ENCODE measurements at regions not wholly inside any gene's neighbourhood (a gene's known extent, or its start where the extent isn't known, plus 50 kb on each side); places are given as distances from the start of the nearest gene placed in this dataset.
"Not testable (repeated sequence)": the region's sequence is repeated elsewhere in the genome, so short reads cannot be mapped to it uniquely, and the experiment has no call there.

- intact Hi-C loops (cut with DNase I): no loop called here
These were observed 500.5 kb downstream of the FAM181B start for GRCh38 chr11:82233201-82233600.

GRCh38 chr11:82229341-82229740, 504.3 kb downstream of the FAM181B start:
- intact Hi-C loops (cut with DNase I): loop anchor here (5.0 kb wide), 1 partner anchor 587 kb away; no protein-coding TSS in a partner anchor
- no peak for DNase-seq

More at GRCh38 chr11:82233201-82233600, 500.5 kb downstream of the FAM181B start:
- DNase-seq: no peak

- no peak for DNase-seq
- intact Hi-C loops (cut with DNase I): loop anchor here (5.0 kb wide), 1 partner anchor 584 kb away; no protein-coding TSS in a partner anchor
These were observed 507.7 kb downstream of the FAM181B start for GRCh38 chr11:82225930-82226329.

GRCh38 chr11:82225502-82225901, 508.2 kb downstream of the FAM181B start:
- DNase-seq: no peak
- intact Hi-C loops (cut with DNase I): loop anchor here (5.0 kb wide), 1 partner anchor 583 kb away; no protein-coding TSS in a partner anchor

GRCh38 chr11:82216927-82217570, 516.6 kb downstream of the FAM181B start:
- DNase-seq: no peak
- intact Hi-C loops (cut with DNase I): no loop called here

- no peak for DNase-seq
- intact Hi-C loops (cut with DNase I): no loop called here
These were observed 523.7 kb downstream of the FAM181B start for GRCh38 chr11:82210011-82210410.

- intact Hi-C loops (cut with DNase I): loop anchor here (10.0 kb wide), 1 partner anchor 80 kb away; no protein-coding TSS in a partner anchor
- no peak for DNase-seq
These were observed 538.4 kb downstream of the FAM181B start for GRCh38 chr11:82195283-82195682.

GRCh38 chr11:82194521-82194920, 539.1 kb downstream of the FAM181B start:
- no peak for DNase-seq
- intact Hi-C loops (cut with DNase I): loop anchor here (10.0 kb wide), 1 partner anchor 80 kb away; no protein-coding TSS in a partner anchor

- intact Hi-C loops (cut with DNase I): loop anchor here (10.0 kb wide), 1 partner anchor 77 kb away; no protein-coding TSS in a partner anchor
- DNase-seq: peak in 7 of 10 donors; percentile 7 to 85 (median 33)
These were observed 542.0 kb downstream of the FAM181B start for GRCh38 chr11:82191695-82192094.

GRCh38 chr11:82185925-82186324, 547.7 kb downstream of the FAM181B start:
- no peak for DNase-seq
- intact Hi-C loops (cut with DNase I): no loop called here

GRCh38 chr11:82184966-82185365, 548.7 kb downstream of the FAM181B start:
- intact Hi-C loops (cut with DNase I): no loop called here

GRCh38 chr11:82183346-82183745, 550.3 kb downstream of the FAM181B start:
- DNase-seq: no peak
- intact Hi-C loops (cut with DNase I): no loop called here

More at GRCh38 chr11:82184966-82185365, 548.7 kb downstream of the FAM181B start:
- DNase-seq: no peak

GRCh38 chr11:82182697-82183096, 551.0 kb downstream of the FAM181B start:
- intact Hi-C loops (cut with DNase I); DNase-seq: not testable (repeated sequence)

- peak in 3 of 10 donors; percentile 59 to 66 (median 62) for DNase-seq
- intact Hi-C loops (cut with DNase I): not testable (repeated sequence)
These were observed 551.9 kb downstream of the FAM181B start for GRCh38 chr11:82181796-82182195.

- intact Hi-C loops (cut with DNase I): no loop called here
These were observed 556.7 kb downstream of the FAM181B start for GRCh38 chr11:82176945-82177344.

GRCh38 chr11:82176365-82176764, 557.3 kb downstream of the FAM181B start:
- intact Hi-C loops (cut with DNase I): no loop called here
- DNase-seq: no peak

More at GRCh38 chr11:82176945-82177344, 556.7 kb downstream of the FAM181B start:
- DNase-seq: no peak

GRCh38 chr11:82174610-82175009, 559.1 kb downstream of the FAM181B start:
- intact Hi-C loops (cut with DNase I): no loop called here
- no peak for DNase-seq

- no peak for DNase-seq
- intact Hi-C loops (cut with DNase I): no loop called here
These were observed 586.9 kb downstream of the FAM181B start for GRCh38 chr11:82146789-82147188.

GRCh38 chr11:82118946-82119345, 614.7 kb downstream of the FAM181B start:
- DNase-seq: no peak
- intact Hi-C loops (cut with DNase I): loop anchor here (10.0 kb wide), 1 partner anchor 76 kb away; no protein-coding TSS in a partner anchor

- DNase-seq: no peak
These were observed 616.3 kb downstream of the FAM181B start for GRCh38 chr11:82117362-82117761.

GRCh38 chr11:82105331-82105998, 628.2 kb downstream of the FAM181B start:
- DNase-seq: peak in 6 of 10 donors; percentile 9 to 87 (median 46)
- intact Hi-C loops (cut with DNase I): no loop called here

More at GRCh38 chr11:82117362-82117761, 616.3 kb downstream of the FAM181B start:
- intact Hi-C loops (cut with DNase I): loop anchor here (10.0 kb wide), 1 partner anchor 77 kb away; no protein-coding TSS in a partner anchor
